Stimulated activated CD8-positive, alpha-beta memory T cell treated with anti-CD3 and anti-CD28 coated beads, Interleukin-12 subunit alpha, Interleukin-12 subunit beta, amount 100 ng/mL, for 1 hour (primary cell): ENCODE measurements at regions not wholly inside any gene's neighbourhood (a gene's known extent, or its start where the extent isn't known, plus 50 kb on each side); places are given as distances from the start of the nearest gene placed in this dataset.

ENCODE experiments used
- DNase-seq: peaks from one replicate; pipeline ENCODE4 v3.0.0-alpha.2; 2020; ENCODE audit warnings: low read depth

GRCh38 chr17:77684803-77685798, 273.4 kb upstream of the TNRC6C start:
- no peak for DNase-seq

GRCh38 chr17:77685881-77686486, 272.5 kb upstream of the TNRC6C start:
- no peak for DNase-seq

DNA sequence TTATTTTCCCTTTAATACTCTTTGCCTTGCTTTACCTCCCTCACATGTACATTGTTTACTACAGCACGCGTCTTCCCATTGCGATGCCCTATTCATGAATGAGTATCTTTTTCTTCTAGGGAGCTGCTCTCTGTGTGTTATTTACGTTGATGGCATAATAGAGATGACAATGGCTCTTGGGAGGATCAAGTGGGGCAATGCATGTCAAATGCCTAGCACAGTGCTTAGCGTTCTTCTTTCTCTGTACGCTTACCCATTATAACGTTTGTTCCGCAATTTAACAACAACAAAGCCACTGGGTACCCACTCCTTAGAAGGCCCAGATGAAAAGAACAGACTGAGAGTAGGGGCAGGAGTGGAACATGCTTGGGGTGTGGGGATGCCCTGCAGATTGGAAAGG, 271.6 kb upstream of the TNRC6C start:
- DNase-seq = no peak

- DNase-seq = no peak
These were observed 271.1 kb upstream of the TNRC6C start for GRCh38 chr17:77687417-77687816.

DNA sequence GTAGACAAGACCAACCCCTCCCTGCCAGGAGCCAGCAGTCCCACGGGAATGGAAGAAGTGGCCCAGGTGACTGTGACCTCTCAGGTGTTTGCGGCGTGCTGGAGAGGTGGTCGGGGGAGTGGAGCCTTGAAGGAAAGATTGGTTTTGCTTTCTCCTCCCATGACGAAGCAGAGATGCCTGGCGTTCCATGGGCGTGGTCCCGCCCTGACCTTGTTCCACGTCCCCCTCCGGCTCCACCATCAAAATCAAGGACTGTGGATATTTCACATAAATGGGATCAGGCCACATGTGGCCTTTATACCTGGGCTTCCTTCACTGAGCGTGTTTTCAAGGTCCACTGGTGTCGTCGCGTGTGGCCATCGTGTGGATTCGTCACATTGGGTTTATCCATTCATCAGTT, 270.6 kb upstream of the TNRC6C start:
- no peak for DNase-seq

GRCh38 chr17:77688369-77688768, 270.1 kb upstream of the TNRC6C start:
- no peak for DNase-seq

DNA sequence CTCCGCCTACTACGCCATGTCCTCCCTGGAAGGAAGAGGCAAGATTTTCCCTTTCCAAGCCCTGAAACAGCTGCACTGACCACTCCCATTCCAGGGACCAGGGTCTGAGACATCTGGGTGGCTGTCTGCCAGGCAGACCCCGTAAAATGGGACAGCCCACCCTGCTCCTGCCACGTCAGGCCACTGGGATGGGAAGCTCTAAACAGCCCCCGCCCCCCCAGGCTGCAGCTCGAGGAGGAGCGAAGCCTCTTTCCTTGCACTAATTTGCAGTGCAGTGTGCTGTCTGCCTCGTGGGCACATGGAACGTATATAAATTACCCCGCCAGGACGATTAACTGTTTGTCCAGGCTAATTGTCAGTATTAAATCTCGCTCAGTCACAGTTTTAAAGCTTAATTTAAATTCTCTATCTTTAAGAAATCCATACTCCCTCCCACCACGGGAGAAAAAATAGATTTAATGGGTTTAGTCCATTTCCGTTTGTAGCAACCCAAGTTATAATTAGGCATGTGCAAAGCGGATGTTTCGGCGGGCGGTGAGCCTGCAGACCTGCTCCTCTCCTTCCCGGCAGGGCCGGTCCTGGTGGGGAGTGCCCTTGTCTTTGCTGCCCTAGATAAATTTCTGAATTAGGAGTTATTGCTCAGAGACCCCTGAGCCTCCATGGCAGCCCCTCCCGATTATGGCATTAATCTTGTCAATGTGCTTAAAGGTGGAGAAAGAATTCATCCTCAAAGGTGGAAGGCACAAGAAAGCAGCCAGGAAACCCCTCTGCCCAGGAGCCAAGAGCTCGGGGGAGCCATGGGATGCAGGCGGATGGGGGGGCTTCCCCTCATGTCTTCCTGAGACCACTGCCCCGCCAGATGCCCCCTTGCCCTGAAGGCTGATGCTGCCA, 268.0 kb upstream of the TNRC6C start:
- no peak for DNase-seq

DNA sequence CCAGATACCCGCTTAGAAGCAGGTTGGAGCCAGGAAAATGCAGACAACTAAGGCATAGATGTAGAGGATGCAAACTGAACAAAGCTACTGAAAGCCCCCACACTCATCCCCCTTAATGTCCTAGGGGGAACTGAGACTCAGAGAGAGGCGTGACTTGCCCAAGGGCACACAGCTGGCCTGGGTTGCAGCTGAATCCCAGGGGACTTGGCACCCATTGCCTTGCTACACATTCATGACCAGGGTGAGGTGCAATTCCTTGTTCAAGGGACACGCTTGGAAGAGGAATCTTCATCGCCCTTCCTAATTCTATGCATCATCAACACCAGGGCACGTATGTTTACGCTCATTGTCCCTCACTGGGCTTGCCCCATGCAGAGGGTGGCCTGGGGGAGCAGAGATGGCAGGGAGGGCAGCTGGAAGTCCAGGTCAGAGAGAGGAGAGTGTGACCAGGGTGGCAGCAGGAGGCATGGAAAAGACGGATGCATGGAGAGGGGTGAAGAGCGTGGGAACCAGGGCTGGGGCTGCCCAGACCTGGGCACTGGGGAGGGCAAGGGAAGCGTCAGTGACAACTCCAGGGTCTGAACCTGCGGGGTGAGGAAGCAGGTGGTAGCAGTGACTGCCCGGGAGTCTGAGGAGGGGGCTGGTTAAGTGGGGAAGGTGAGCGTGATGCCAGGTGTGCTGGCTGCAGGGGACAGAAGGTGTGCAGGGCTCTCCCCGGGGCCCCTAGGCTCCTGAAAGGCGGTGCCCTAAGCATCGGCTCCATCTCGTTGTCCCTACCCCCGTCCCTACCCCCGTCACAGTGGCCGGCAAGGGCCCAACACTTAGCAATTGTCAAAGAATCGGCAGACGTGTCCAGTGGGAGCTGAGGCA, 267.1 kb upstream of the TNRC6C start:
- DNase-seq = no peak

- DNase-seq = no peak
These were observed 265.8 kb upstream of the TNRC6C start for GRCh38 chr17:77692571-77693161.

DNA sequence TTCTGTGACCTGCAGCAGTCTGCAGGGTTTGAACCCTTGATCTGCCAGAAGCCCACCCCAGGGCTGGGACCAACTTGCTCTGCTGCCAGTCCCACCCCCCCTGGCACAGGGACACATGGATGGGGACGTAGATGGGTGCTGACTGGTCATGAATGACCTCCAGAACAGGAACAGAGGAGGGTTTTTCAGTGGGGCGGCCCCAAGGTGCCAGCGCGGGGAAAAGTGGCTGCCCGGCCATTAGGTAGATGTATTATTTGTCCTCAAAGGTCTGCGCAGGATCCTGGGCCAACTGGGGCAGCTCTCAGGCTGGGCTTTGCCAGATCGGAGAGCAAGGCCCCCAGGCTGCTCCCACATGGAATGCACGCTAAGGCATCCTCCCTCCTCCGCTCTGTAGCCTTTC, 265.2 kb upstream of the TNRC6C start:
- DNase-seq = no peak

GRCh38 chr17:77693776-77694175, 264.7 kb upstream of the TNRC6C start:
- DNase-seq = no peak

DNA sequence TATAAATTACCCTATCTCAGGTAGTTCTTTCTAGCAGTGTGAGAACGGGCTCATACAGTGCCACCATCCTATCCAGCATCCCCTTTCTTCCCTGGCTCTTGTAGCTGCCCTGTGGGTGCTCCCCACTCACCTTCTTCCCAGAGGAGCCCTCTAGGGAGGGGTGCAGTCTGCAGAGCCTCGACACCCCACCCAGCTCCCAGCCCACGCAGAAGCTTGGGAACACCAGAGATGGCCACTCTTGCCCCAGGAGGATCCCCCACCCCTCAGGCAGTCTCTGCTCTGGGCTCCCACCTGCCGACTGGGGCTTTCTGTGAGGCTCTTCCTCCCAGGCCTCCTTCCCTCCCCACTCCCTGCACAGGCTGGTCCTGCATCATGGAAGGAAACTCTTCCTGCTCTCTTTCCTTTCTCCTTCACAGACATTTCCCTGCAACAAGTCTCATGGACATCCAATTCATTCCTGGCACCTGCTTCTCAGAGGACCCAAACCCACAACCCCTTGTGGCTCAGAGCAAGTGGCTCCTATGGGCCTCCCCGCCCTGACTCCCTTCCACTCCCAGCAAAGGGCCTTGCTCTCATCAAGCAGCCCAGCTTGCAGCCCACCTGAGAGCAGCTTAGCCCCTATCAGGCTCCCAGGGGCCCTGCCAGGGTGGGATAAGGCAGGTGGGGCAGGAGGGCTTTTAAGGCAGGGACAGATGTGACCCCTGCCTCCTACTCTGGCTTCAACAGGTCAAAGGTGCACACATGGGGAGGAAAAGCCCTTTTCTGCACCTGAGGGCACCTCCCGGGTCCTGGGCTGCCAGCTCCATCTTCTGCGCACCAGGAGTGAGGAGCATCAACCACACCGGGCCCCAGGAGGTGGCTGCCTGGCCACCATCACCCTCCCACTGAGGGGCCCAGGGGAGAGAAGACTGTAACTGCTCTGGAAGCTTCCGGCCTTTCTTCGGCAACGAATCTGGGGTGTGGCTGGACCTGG, 263.8 kb upstream of the TNRC6C start:
- no peak for DNase-seq

- DNase-seq = no peak
These were observed 263.1 kb upstream of the TNRC6C start for GRCh38 chr17:77695386-77695785.

DNA sequence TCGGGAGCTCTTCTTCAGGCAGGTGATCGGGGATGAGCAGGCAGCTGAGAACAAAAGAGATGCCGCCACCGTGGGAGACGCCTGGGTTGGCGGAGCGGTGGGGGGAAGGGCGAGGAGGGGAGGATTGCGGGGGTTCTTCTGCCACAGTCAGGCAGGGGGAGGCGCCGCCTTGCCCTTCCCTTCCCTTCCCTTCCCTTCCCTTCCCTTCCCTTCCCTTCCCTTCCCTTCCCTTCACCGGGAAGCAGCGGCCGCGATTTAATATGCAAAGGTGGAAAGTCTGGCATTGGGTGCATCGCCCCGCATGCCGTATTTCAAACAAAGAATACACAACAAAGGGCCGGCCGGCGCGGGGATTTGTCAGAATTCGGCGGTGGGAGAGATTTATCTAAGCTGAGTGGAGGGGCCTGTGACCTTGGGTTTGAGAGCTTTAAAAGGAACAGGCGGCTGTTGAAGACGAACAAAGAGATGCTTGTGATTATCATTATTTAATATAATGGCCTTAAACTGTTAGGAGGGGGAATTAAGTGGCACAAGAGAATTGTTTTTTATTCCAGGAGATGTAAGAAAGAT, 262.3 kb upstream of the TNRC6C start:
- DNase-seq = no peak

GRCh38 chr17:77696721-77697460, 261.6 kb upstream of the TNRC6C start:
- no peak for DNase-seq

GRCh38 chr17:77697480-77698400, 260.8 kb upstream of the TNRC6C start:
- no peak for DNase-seq

GRCh38 chr17:77698903-77699623, 259.4 kb upstream of the TNRC6C start:
- DNase-seq = no peak
